ENCODE measurements at regions not wholly inside any gene's neighbourhood (a gene's known extent, or its start where the extent isn't known, plus 50 kb on each side); places are given as distances from the start of the nearest gene placed in this dataset.
"Not testable (repeated sequence)": the region's sequence is repeated elsewhere in the genome, so short reads cannot be mapped to it uniquely, and the experiment has no call there.

- intact Hi-C loops (cut with DNase I) = no loop called here
- TF ChIP-seq, protein P1, sequence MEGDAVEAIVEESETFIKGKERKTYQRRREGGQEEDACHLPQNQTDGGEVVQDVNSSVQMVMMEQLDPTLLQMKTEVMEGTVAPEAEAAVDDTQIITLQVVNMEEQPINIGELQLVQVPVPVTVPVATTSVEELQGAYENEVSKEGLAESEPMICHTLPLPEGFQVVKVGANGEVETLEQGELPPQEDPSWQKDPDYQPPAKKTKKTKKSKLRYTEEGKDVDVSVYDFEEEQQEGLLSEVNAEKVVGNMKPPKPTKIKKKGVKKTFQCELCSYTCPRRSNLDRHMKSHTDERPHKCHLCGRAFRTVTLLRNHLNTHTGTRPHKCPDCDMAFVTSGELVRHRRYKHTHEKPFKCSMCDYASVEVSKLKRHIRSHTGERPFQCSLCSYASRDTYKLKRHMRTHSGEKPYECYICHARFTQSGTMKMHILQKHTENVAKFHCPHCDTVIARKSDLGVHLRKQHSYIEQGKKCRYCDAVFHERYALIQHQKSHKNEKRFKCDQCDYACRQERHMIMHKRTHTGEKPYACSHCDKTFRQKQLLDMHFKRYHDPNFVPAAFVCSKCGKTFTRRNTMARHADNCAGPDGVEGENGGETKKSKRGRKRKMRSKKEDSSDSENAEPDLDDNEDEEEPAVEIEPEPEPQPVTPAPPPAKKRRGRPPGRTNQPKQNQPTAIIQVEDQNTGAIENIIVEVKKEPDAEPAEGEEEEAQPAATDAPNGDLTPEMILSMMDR (IDR thresholded peaks at IDR 0.05) = no peak
- no peak for ATAC-seq
- Histone ChIP-seq H3K9me3 (no peaks in the 10 kb centered on the region), H3K4me3 (no peak overlapping the region), H3K4me1 (no peaks in the 10 kb centered on the region), H3K27ac (no peak overlapping the region), H3K36me3 (no peaks in the 10 kb centered on the region), H3K27me3 (peaks cover 0 to 3% (median 0%) of the 10 kb centered on the region in 4 donors)
- no peak for DNase-seq
- 54 to 61% methylated on average over 7 of the region's 7 CpGs for WGBS, 2 donors
- FAIRE-seq = no peak
These were observed 89.8 kb upstream of the MAP3K7 start for GRCh38 chr6:90676516-90677300.

- H3K9me3 ChIP-seq; ATAC-seq; H3K4me1 ChIP-seq; H3K27me3 ChIP-seq; intact Hi-C loops (cut with DNase I); H3K36me3 ChIP-seq; DNase-seq; H3K4me3 ChIP-seq; FAIRE-seq; H3K27ac ChIP-seq: not testable (repeated sequence)
- 74 to 79% methylated on average over 8 of the region's 8 CpGs for WGBS, 2 donors
These were observed 88.2 kb upstream of the MAP3K7 start for GRCh38 chr6:90675107-90675506.

GRCh38 chr6:90674077-90674476 is 87.2 kb upstream of the MAP3K7 start:
- intact Hi-C loops (cut with DNase I); H3K36me3 ChIP-seq; H3K27me3 ChIP-seq; H3K27ac ChIP-seq; ATAC-seq; DNase-seq; H3K9me3 ChIP-seq; H3K4me1 ChIP-seq; FAIRE-seq; H3K4me3 ChIP-seq: not testable (repeated sequence)
- WGBS, 2 donors = 34 to 52% methylated on average over 6 to 9 of the region's 9 CpGs

DNA sequence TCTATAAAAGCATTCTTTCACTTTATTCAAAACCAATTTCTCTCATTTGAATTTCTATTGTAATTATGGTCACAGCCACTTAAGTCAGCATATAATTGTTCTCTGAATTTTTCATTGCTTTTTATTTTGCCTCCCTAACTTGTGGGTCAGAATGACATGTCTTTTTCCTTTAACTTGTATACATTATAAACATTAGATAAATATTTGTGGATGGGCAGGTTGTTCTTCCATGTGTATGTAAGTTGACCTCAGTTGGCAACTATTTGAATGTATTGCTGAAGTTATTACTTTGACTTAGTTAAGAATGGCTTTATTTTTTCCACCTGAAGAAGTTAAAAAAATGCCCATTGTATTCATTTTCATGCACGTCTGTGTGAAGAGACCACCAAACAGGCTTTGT is 83.0 kb upstream of the MAP3K7 start:
- 36 to 55% methylated on average over 1 of the region's 1 CpG for WGBS, 2 donors
- intact Hi-C loops (cut with DNase I) = no loop called here
- no peak for ATAC-seq

GRCh38 chr6:90669420-90669819 is 82.5 kb upstream of the MAP3K7 start:
- no peaks in the 10 kb centered on the region for H3K9me3 ChIP-seq
- 42 to 60% methylated on average over 2 of the region's 2 CpGs for WGBS, 2 donors
- no peak for FAIRE-seq

More for the DNA sequence above, 83.0 kb upstream of the MAP3K7 start:
- DNase-seq = no peak
- no peak overlapping the region for H3K4me3 ChIP-seq
- TF ChIP-seq, protein P1 (IDR thresholded peaks at IDR 0.05) = no peak
- FAIRE-seq = no peak
- H3K36me3 ChIP-seq = no peaks in the 10 kb centered on the region
- H3K4me1 ChIP-seq = no peaks in the 10 kb centered on the region
- no peaks in the 10 kb centered on the region for H3K9me3 ChIP-seq
- no peaks in the 10 kb centered on the region for H3K27me3 ChIP-seq
- H3K27ac ChIP-seq = no peak overlapping the region

DNA sequence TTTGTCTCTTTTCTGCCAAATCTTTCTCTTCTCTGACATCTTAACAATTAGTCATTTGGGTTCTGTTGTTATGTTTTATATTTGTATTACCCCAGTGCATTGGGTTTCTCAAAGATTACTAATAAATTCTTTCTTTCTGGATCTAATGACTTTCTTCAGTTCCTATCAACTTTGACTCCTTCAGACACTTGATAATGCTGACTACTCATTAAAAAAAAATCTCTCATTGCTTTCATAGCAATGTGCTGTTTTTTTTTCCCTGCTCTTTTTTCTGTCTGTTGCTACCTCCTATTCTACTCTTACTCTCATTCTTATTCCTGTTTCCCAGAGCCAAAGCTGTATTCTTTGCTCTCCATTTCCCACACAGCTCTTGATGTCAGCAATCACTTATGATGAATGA is 81.3 kb upstream of the MAP3K7 start:
- intact Hi-C loops (cut with DNase I) = no loop called here
- no peak for FAIRE-seq

More at GRCh38 chr6:90669420-90669819, 82.5 kb upstream of the MAP3K7 start:
- H3K4me1 ChIP-seq = no peaks in the 10 kb centered on the region
- no peak overlapping the region for H3K27ac ChIP-seq
- no peaks in the 10 kb centered on the region for H3K36me3 ChIP-seq
- TF ChIP-seq, protein P1 (IDR thresholded peaks at IDR 0.05) = no peak
- intact Hi-C loops (cut with DNase I) = no loop called here
- no peak overlapping the region for H3K4me3 ChIP-seq
- H3K27me3 ChIP-seq = no peaks in the 10 kb centered on the region
- DNase-seq (no peak), ATAC-seq (no peak)

More for the DNA sequence above, 81.3 kb upstream of the MAP3K7 start:
- TF ChIP-seq, protein P1 (IDR thresholded peaks at IDR 0.05) = no peak
- Histone ChIP-seq H3K4me1 (no peaks in the 10 kb centered on the region), H3K27me3 (no peaks in the 10 kb centered on the region), H3K36me3 (no peaks in the 10 kb centered on the region), H3K4me3 (no peak overlapping the region), H3K27ac (no peak overlapping the region), H3K9me3 (no peaks in the 10 kb centered on the region)
- no peak for ATAC-seq
- no peak for DNase-seq
